B cell (primary cell): ENCODE measurements at regions not wholly inside any gene's neighbourhood (a gene's known extent, or its start where the extent isn't known, plus 50 kb on each side); places are given as distances from the start of the nearest gene placed in this dataset.

Experiments used
- ATAC-seq: fragments of 200-7000 bp; cut with Tn5 transposase; one replicate; pipeline ENCODE4 v1.10.0; 2021; ENCODE audit warnings: low read depth, mild to moderate bottlenecking, moderate number of reproducible peaks, moderate library complexity
- CTCF ChIA-PET: fragments of 350-600 bp; sonication (Branson Sonifier 250); formaldehyde crosslinking; loops from one replicate; lab custom pipeline; 2021; ENCODE audit warnings: antibody characterized with exemption, inconsistent platforms; lab: Charles Lee
- POLR2A ChIA-PET: fragments of 350-600 bp; sonication (Branson Sonifier 250); formaldehyde crosslinking; loops from one replicate; lab custom pipeline; 2021; ENCODE audit warnings: antibody characterized with exemption; lab: Charles Lee
- DNase-seq: peaks from one replicate; pipeline ENCODE4 v3.0.0; 2013
- H2AFZ ChIP-seq: 2 replicates; pipeline ENCODE4 v1.6.1; 2012; ENCODE audit warnings: mild to moderate bottlenecking, low read depth, low read length; ENCODE audit not compliant: insufficient read depth, poor library complexity, severe bottlenecking
- H3K27ac ChIP-seq, 2 donors: 1 replicate in 1 of 2; 2 replicates in 1 of 2; pipeline ENCODE4 v1.5.1; 2012 to 2013; ENCODE audit warnings: low read length in 2 of 2, mild to moderate bottlenecking in 2 of 2, moderate library complexity in 1 of 2
- H3K27me3 ChIP-seq, 4 experiments: fragments of 200-600 bp in 1 of 4; sonication (generic) in 1 of 4; replicated peaks in 1 of 4; 1 replicate in 2 of 4; 2 replicates in 2 of 4; pipeline versions ENCODE4 v1.6.1 to v1.7.0; 2013 to 2016; ENCODE audit warnings: low read length in 3 of 4, mild to moderate bottlenecking in 2 of 4, mixed read lengths in 1 of 4, moderate library complexity in 1 of 4; ENCODE audit not compliant: insufficient read depth in 4 of 4, control insufficient read depth in 3 of 4; ENCODE audit errors: control extremely low read depth in 1 of 4
- H3K36me3 ChIP-seq, 2 experiments: replicated peaks in 1 of 2; 1 replicate in 1 of 2; 2 replicates in 1 of 2; pipeline versions ENCODE4 v1.6.1 to v1.7.1; 2013; ENCODE audit warnings: low read length in 1 of 2; ENCODE audit not compliant: insufficient read depth in 2 of 2, control insufficient read depth in 1 of 2; ENCODE audit errors: control extremely low read depth in 1 of 2, extremely low read depth in 1 of 2
- H3K4me1 ChIP-seq, 2 donors: fragments of 200-600 bp in 1 of 2; sonication (generic) in 1 of 2; 1 replicate in 1 of 2; 2 replicates in 1 of 2; pipeline versions ENCODE4 v1.5.1 to v1.6.1; 2013 to 2017; ENCODE audit warnings: low read length in 2 of 2; ENCODE audit not compliant: control insufficient read depth in 2 of 2, insufficient read depth in 2 of 2
- H3K4me2 ChIP-seq: replicated peaks from 2 replicates; pipeline ENCODE3; 2012; ENCODE audit warnings: mild to moderate bottlenecking, low read depth, low read length; ENCODE audit not compliant: poor library complexity, severe bottlenecking
- H3K4me3 ChIP-seq, 5 experiments: fragments of 200-600 bp in 1 of 5; sonication (generic) in 1 of 5; 1 replicate in 3 of 5; 2 replicates in 2 of 5; pipeline versions ENCODE4 v1.5.1 to v1.7.0; 2011 to 2016; ENCODE audit warnings: low read length in 4 of 5, mild to moderate bottlenecking in 4 of 5, low read depth in 2 of 5, control low read depth in 1 of 5, moderate library complexity in 1 of 5; ENCODE audit not compliant: insufficient read depth in 1 of 5; ENCODE audit errors: control extremely low read depth in 1 of 5, extremely low read depth in 1 of 5
- H3K79me2 ChIP-seq: fragments of 200-600 bp; sonication (generic); one replicate; pipeline ENCODE4 v1.6.0; 2016; ENCODE audit warnings: low read length; ENCODE audit not compliant: control insufficient read depth, insufficient read depth
- H3K9ac ChIP-seq: fragments of 200-600 bp; sonication (generic); 2 replicates; pipeline ENCODE4 v1.6.1; 2017; ENCODE audit warnings: mild to moderate bottlenecking, low read length, moderate library complexity
- H3K9me3 ChIP-seq, 3 donors: one replicate each; pipeline versions ENCODE4 v1.6.1 to v1.7.1; 2013; ENCODE audit warnings: low read length in 2 of 3; ENCODE audit not compliant: control insufficient read depth in 2 of 3, insufficient read depth in 1 of 3; ENCODE audit errors: control extremely low read depth in 1 of 3
- H4K20me1 ChIP-seq: 2 replicates; pipeline ENCODE4 v1.6.0; 2012; ENCODE audit warnings: mild to moderate bottlenecking, low read length; ENCODE audit not compliant: insufficient read depth, control insufficient read depth, poor library complexity, severe bottlenecking
- H3K27ac Mint-ChIP-seq: one replicate; pipeline ENCODE4 v1.8.0; 2021; ENCODE audit warnings: mixed read lengths
- H3K27me3 Mint-ChIP-seq: one replicate; pipeline ENCODE4 v1.8.0; 2021; ENCODE audit warnings: mixed read lengths
- H3K4me1 Mint-ChIP-seq: one replicate; pipeline ENCODE4 v1.8.0; 2021; ENCODE audit warnings: mixed read lengths
- H3K4me3 Mint-ChIP-seq: one replicate; pipeline ENCODE4 v1.8.0; 2021; ENCODE audit warnings: mixed read lengths
- H3K9me3 Mint-ChIP-seq: one replicate; pipeline ENCODE4 v1.8.0; 2022; ENCODE audit warnings: mixed read lengths; ENCODE audit not compliant: insufficient read depth
- CTCF ChIP-seq: fragments of 200-600 bp; IDR thresholded peaks from one replicate; pipeline ENCODE4 v1.8.0; 2022; ENCODE audit warnings: antibody characterized with exemption, mild to moderate bottlenecking
- EZH2 ChIP-seq: IDR thresholded peaks from 2 replicates; pipeline ENCODE4 v1.6.1; 2012; ENCODE audit warnings: borderline replicate concordance, low read depth, mild to moderate bottlenecking, moderate library complexity, low read length; ENCODE audit not compliant: insufficient read depth, poor library complexity, severe bottlenecking
- WGBS: methylation state at CpG from one replicate; pipeline ENCODE4 v1.1.5; 2013; ENCODE audit warnings: missing lambda C conversion rate; ENCODE audit not compliant: insufficient coverage; 5-methylcytosine and 5-hydroxymethylcytosine counted together
- intact Hi-C: fragments of 100-400 bp; cut with micrococcal nuclease; formaldehyde crosslinking; loops from one replicate; pipeline ENCODE4 v1.10.0; 2022

GRCh38 chr6:19734519-19734918 lies 102.7 kb upstream of the ID4 start:
- WGBS = no CpG with 5 or more reads among the region's 2 CpGs
- H3K9ac ChIP-seq = no peak overlapping the region
- Mint-ChIP-seq H3K27me3 (no peaks in the 10 kb centered on the region), H3K4me1 (no peaks in the 10 kb centered on the region), H3K9me3 (peaks cover 6% of the 10 kb centered on the region), H3K27ac (no peak overlapping the region), H3K4me3 (no peak overlapping the region)
- no peak for TF ChIP-seq CTCF
- H3K9me3 ChIP-seq = peaks cover 0 to 9% (median 0%) of the 10 kb centered on the region in 3 donors
- DNase-seq (no peak), ATAC-seq (no peak)
- no peak overlapping the region for H2AFZ ChIP-seq
- H3K4me2 ChIP-seq = no peak overlapping the region
- no peak overlapping the region for H3K27ac ChIP-seq
- intact Hi-C loops = no loop called here
- no peaks in the 10 kb centered on the region for H3K27me3 ChIP-seq
- H3K79me2 ChIP-seq = no peaks in the 10 kb centered on the region
- ChIA-PET CTCF (no interaction called here), POLR2A (no interaction called here)
- H3K36me3 ChIP-seq = no peaks in the 10 kb centered on the region
- no peaks in the 10 kb centered on the region for H3K4me1 ChIP-seq
- H3K4me3 ChIP-seq = no peak overlapping the region
- no peaks in the 10 kb centered on the region for H4K20me1 ChIP-seq

DNA sequence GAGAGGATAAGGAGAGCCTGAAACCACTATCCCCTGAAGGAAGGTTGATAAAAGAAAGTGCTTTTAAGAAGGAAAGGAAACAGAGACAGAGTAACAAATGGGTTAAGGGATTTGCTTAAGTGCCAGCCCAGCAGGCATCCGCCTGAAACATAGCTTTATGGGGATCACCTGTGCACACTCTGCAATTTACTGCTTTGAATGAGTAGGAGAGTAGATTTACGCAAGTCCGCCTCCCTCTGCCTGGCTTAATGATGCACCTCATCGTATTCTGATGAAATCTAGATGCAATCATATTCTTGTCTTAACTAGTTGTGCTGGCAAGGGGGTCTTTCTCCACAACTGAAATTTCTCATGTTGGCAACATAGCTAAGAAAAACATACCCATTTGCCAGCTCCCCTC lies 101.1 kb upstream of the ID4 start:
- Histone ChIP-seq H3K4me3 (no peak overlapping the region), H3K9me3 (peaks cover 0 to 9% (median 0%) of the 10 kb centered on the region in 3 donors), H2AFZ (no peak overlapping the region), H3K27me3 (no peaks in the 10 kb centered on the region), H3K4me1 (no peaks in the 10 kb centered on the region), H3K9ac (no peak overlapping the region), H3K27ac (no peak overlapping the region), H4K20me1 (no peaks in the 10 kb centered on the region), H3K4me2 (no peak overlapping the region), H3K79me2 (no peaks in the 10 kb centered on the region), H3K36me3 (no peaks in the 10 kb centered on the region)
- Mint-ChIP-seq H3K4me3 (no peak overlapping the region), H3K9me3 (peaks cover 6% of the 10 kb centered on the region), H3K27ac (no peak overlapping the region), H3K4me1 (no peaks in the 10 kb centered on the region), H3K27me3 (no peaks in the 10 kb centered on the region)
- POLR2A ChIA-PET = no interaction called here
- DNase-seq = no peak
- no peak for ATAC-seq
- 96% methylated on average over 4 of the region's 4 CpGs for WGBS
- intact Hi-C loops = no loop called here
- CTCF ChIA-PET = no interaction called here
- no peak for TF ChIP-seq EZH2
- TF ChIP-seq CTCF = no peak
